ENCODE measurements at regions not wholly inside any gene's neighbourhood (a gene's known extent, or its start where the extent isn't known, plus 50 kb on each side); places are given as distances from the start of the nearest gene placed in this dataset.
"Not testable (repeated sequence)": the region's sequence is repeated elsewhere in the genome, so short reads cannot be mapped to it uniquely, and the experiment has no call there.

DNA sequence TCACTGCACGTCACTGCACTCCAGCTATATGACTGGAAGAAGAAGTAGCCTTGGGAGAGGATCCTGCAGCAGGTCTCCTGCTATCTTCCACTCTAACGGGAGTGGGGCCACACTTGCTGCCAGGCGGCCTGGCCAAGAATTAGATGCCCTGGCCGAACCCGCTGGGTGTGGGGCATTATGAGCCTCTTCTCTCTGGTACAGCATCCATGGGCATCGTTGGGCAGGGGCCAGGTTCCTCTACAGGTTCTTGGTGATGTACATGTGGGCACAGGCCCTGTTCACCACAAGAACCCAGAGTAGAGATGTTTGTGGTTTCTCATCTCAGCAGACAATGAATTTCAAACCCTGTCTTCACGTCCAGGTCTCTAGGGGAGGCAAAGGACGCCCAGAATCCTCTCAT is 370.5 kb downstream of the NPHP4 start:
- DNase-seq = no peak

GRCh38 chr1:5620997-5621396 is 371.2 kb downstream of the NPHP4 start:
- DNase-seq = no peak

- no peak for DNase-seq
These were observed 371.8 kb downstream of the NPHP4 start for GRCh38 chr1:5620418-5620817.

- no peak for DNase-seq
These were observed 372.8 kb downstream of the NPHP4 start for GRCh38 chr1:5619469-5619868.

DNA sequence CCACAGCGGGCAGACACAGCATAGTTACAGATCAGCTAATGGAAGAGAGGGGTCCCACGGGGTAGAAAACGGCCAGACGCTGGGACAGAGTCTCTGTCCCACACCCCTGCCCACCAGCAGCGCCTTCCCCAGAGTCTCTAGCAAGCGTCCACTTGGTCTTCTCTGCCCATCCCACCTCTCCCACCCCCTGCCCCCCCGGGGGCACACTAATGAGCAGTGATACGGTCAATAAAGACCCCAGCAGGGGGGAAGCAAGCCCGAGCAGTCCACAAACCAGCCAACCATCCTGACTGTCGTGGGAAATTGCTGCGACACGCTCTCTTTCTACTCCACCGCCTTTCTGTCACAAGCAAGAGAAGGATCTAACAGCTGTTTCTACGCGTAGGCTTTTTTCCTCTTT is 374.7 kb downstream of the NPHP4 start:
- no peak for DNase-seq

DNA sequence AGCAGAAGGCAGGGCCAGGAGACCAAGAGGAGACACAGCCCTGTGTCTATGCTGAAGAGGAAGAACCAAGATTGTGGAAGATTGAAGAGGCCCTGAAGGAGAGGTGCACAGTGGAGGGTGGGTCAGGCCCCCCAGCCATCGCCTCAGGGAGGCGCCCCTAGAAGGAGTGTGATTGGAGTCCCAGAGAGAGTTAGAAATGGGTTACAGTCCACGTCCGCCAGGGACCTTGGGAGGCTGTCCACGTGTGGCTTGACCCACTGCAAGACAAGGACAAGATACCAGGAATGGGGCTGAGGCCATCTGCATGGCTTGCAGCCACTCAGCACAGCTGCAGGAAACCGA is 375.1 kb downstream of the NPHP4 start:
- DNase-seq = no peak

GRCh38 chr1:5616366-5617178 is 375.7 kb downstream of the NPHP4 start:
- no peak for DNase-seq

- DNase-seq = no peak
These were observed 377.1 kb downstream of the NPHP4 start for GRCh38 chr1:5615076-5615475.

DNA sequence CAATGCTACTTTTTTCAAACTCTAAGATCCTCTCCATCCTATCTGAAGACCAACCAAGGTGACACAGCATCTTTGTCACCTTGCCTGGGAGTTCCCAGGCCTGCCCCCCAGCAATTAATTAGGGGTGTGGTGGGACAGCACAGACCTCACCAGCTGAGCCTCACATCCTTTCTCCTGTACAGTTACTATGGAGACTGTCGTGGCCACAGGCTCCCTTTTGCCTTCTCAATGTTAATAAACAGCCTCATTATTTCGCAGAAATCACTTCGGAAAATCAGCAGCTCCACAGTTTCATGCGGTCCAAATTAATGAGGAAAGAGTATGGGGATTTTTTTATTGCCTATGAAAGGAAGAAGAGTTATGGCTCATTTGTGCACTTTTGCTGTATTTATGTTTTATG is 378.3 kb downstream of the NPHP4 start:
- no peak for DNase-seq

GRCh38 chr1:5611851-5612250 is 380.4 kb downstream of the NPHP4 start:
- no peak for DNase-seq

GRCh38 chr1:5611431-5611830 is 380.8 kb downstream of the NPHP4 start:
- no peak for DNase-seq

- DNase-seq = no peak
These were observed 381.8 kb downstream of the NPHP4 start for GRCh38 chr1:5610432-5610831.

GRCh38 chr1:5603353-5604104 is 388.7 kb downstream of the NPHP4 start:
- no peak for DNase-seq

- DNase-seq = not testable (repeated sequence)
These were observed 389.5 kb downstream of the NPHP4 start for GRCh38 chr1:5602718-5603117.

- DNase-seq = no peak
These were observed 390.7 kb downstream of the NPHP4 start for GRCh38 chr1:5601516-5601915.

DNA sequence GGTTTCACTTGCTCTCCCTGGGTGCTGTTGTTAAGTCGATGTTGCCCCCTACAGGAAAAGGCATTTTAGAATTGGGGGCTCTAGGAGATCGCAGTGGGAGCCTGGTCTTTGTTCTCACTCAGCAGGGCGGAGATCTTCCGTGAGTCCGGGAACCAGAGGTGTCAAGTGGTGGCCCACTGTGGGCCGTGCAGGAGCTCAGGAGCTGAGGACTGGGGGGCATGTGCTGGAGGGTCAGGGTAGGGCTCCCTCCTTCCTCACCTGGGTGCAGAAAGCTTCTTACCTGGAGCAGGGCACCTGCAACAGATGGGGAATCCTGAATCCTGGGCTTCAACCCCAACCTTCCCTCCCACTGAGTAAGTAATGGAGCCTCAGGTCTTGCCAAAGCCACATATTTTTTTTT is 392.7 kb downstream of the NPHP4 start:
- DNase-seq = no peak

DNA sequence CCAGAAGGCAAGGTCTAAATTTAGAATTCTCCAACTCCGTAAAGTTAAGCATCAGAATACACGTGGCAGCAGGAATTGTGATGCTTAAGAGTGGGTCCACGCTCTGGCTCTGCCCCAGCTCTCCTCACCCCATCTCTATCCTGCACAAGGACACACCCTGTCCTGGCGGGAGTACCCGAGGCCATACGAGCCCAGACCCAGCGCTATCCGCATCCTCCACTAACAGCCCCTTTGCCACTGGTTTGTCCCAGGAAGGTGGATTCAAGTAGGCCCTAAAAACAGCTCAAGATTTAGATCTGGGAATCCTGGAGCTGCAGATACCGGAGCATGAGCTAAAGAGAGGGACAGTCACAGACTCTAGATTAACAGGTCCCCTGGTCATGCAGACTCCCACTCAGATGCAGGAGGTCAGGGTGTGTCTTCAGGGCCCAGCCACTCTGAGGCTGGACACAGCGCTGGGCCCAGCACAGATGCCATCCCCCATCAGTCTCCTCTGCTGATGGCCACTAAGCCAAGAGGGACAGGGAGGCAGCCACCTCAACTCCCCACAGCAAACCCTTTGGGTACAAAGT is 393.3 kb downstream of the NPHP4 start:
- no peak for DNase-seq

DNA sequence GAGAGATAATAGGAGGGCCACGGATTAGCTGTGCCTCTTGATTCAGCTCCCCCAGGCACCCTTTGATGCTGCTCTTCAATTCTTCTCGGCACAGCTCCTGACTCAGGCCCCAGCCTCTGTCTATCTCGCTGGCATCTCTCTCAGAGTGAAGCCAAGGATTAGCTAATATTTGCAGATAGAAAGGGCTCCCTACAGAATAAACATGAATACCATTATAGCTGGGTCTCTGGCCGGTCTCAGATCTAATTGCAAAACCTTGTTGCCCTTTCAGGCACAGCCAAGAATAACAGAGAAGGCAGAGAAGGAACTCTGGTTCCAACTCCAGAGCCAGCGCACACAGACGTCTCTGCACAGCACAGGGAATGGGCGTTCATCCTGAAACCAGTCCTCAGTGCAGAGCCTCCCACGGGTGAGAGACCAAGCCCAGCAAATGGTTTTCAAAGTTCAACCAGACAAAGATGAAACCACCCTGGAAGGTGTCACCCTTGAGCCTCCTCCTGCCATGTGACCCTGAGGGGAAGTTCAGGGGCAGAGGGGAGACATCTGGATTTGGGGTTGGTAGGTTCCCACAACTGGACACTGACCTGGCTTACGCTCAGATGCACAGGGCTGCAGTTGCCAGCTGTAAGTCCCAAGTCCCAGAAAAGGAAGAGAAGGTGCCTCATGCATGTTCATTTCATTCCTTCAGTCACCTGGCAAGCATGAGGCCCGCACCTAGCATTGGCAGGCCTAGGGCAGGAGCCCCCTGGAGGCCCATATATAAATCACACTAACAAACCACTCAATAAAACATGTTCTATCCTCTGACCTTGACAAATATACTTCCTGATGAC is 394.0 kb downstream of the NPHP4 start:
- no peak for DNase-seq

DNA sequence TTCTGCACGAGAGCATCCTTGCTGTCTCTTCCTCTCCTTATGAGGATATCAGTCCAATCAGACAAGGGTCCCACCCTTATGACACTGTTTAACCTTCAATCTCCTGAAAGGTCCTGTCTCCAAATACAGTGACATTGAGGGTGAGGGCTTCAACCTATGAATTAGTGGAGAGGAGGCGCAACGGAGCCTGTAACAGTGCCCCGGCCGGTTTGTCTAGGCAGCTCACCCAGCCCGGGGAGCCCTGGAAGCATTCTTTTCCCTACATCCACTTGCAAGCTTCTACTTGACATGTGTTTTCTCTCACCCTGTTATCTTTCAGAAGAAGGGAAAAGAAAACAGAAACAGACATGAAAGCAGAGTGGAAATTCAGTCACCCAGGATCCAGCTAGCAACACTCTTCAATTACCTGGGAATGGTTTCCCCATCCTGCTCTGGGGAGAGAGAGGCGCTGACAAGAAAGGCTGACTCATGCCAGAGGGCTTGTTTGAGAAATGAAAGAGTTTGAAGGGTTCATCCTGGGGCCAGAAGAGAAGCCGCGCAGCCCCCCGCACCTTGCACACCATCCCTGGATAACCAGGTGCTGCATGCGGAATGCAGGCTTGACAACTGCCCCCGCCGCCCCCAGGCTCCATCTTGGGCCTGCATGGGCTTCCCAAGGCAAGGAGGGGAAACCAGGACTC is 394.9 kb downstream of the NPHP4 start:
- DNase-seq = no peak

DNA sequence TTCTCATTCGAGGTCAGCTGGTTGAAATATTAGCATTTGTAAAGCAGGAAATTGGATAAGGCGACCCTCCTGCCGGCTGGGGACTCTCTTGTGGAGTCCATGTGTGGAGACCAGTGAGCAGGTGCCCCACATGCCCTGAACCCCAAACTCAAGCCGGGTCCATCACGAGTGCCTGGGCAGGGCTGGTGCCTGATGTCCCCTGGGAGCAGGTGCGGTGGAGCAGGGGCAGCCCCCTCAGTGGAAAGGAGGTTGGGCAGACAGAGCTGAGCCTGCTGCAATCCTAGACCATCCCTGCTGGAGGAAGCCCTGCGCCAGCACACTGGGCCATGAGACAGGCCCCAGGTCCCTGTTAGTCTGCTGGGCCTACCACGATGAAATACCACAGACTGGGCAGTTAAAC is 395.6 kb downstream of the NPHP4 start:
- no peak for DNase-seq

- no peak for DNase-seq
These were observed 396.6 kb downstream of the NPHP4 start for GRCh38 chr1:5595531-5596170.
